Astrocyte (in vitro differentiated cells and primary cell): ENCODE measurements at regions not wholly inside any gene's neighbourhood (a gene's known extent, or its start where the extent isn't known, plus 50 kb on each side); places are given as distances from the start of the nearest gene placed in this dataset.

Source experiments
- CTCF ChIP-seq: IDR thresholded peaks from 2 replicates; pipeline ENCODE4 v1.5.1; 2011; ENCODE audit warnings: low read depth, mild to moderate bottlenecking, inconsistent platforms, low read length, moderate library complexity; ENCODE audit not compliant: insufficient read depth
- EZH2 ChIP-seq: IDR thresholded peaks from 2 replicates; pipeline ENCODE4 v1.6.1; 2012; ENCODE audit warnings: mild to moderate bottlenecking, low read length, inconsistent platforms; ENCODE audit not compliant: insufficient read depth

GRCh38 chr2:183490914-183491313 is 366.7 kb downstream of the NUP35 start:
- no peak for TF ChIP-seq CTCF
- no peak for TF ChIP-seq EZH2
